ENCODE measurements at regions not wholly inside any gene's neighbourhood (a gene's known extent, or its start where the extent isn't known, plus 50 kb on each side); places are given as distances from the start of the nearest gene placed in this dataset.

GRCh38 chr15:53307952-53308624 is 451.4 kb downstream of the WDR72 start:
- peaks cover 0 to 1% (median 0%) of the 10 kb centered on the region in 3 donors for H3K27me3 Mint-ChIP-seq (ENCODE audit: low read depth in 3 of 3)
- no peak overlapping the region for H3K4me3 Mint-ChIP-seq
- intact Hi-C loops (cut with micrococcal nuclease): no loop called here

GRCh38 chr15:53305554-53305953 is 453.9 kb downstream of the WDR72 start:
- H3K4me2 ChIP-seq (replicated peaks; ENCODE audit: extremely low read depth, low read length, poor library complexity, severe bottlenecking): no peak overlapping the region
- H3K36me3 Mint-ChIP-seq: no peaks in the 10 kb centered on the region
- no peak overlapping the region for H3K4me3 ChIP-seq (replicated peaks in 1 of 3; ENCODE audit: low read depth in 2 of 3, low read length in 3 of 3)
- no peaks in the 10 kb centered on the region for H3K27me3 ChIP-seq (ENCODE audit: control insufficient read depth in 2 of 2, insufficient read depth in 2 of 2, low read length in 2 of 2)
- no peak overlapping the region for H3K4me3 Mint-ChIP-seq
- H3K4me1 Mint-ChIP-seq: no peaks in the 10 kb centered on the region
- H3K79me2 ChIP-seq (ENCODE audit: insufficient read depth, low read length): no peaks in the 10 kb centered on the region
- H4K20me1 ChIP-seq (ENCODE audit: insufficient read depth, low read length): no peaks in the 10 kb centered on the region
- H3K27ac Mint-ChIP-seq: no peak overlapping the region
- TF ChIP-seq CTCF (IDR thresholded peaks at IDR 0.05): no peak
- H3K36me3 ChIP-seq (replicated peaks in 1 of 2; ENCODE audit: control insufficient read depth in 1 of 2, insufficient read depth in 2 of 2, low read length in 2 of 2): no peaks in the 10 kb centered on the region
- H3K4me1 ChIP-seq (ENCODE audit: control insufficient read depth in 1 of 2, insufficient read depth in 2 of 2, low read length in 2 of 2): no peaks in the 10 kb centered on the region
- H3K27me3 Mint-ChIP-seq (ENCODE audit: low read depth in 3 of 3): peaks cover 0 to 1% (median 0%) of the 10 kb centered on the region in 3 donors
- intact Hi-C loops (cut with micrococcal nuclease): no loop called here
- no peak overlapping the region for H2AFZ ChIP-seq (ENCODE audit: insufficient read depth, low read depth, low read length, poor library complexity, severe bottlenecking)
- peaks cover 4 to 11% (median 6%) of the 10 kb centered on the region in 7 donors for H3K9me3 Mint-ChIP-seq
- 100% methylated on average over 1 of the region's 2 CpGs for WGBS (ENCODE audit: insufficient coverage)
- peaks cover 3 to 12% of the 10 kb centered on the region in 2 donors for H3K9me3 ChIP-seq (replicated peaks in 1 of 2; ENCODE audit: control insufficient read depth in 1 of 2, insufficient read depth in 1 of 2, low read length in 2 of 2)
- no peak overlapping the region for H3K9ac ChIP-seq (ENCODE audit: insufficient read depth, low read length, poor library complexity, severe bottlenecking)
- H3K27ac ChIP-seq (ENCODE audit: low read depth in 1 of 2, low read length in 2 of 2): no peak overlapping the region
- no peak for DNase-seq

More at GRCh38 chr15:53307952-53308624, 451.4 kb downstream of the WDR72 start:
- H3K9ac ChIP-seq (ENCODE audit: insufficient read depth, low read length, poor library complexity, severe bottlenecking): no peak overlapping the region
- no peaks in the 10 kb centered on the region for H3K4me1 ChIP-seq (ENCODE audit: control insufficient read depth in 1 of 2, insufficient read depth in 2 of 2, low read length in 2 of 2)
- H3K4me2 ChIP-seq (replicated peaks; ENCODE audit: extremely low read depth, low read length, poor library complexity, severe bottlenecking): no peak overlapping the region
- Mint-ChIP-seq H3K27ac (no peak overlapping the region), H3K36me3 (no peaks in the 10 kb centered on the region), H3K4me1 (no peaks in the 10 kb centered on the region), H3K9me3 (peaks cover 2 to 10% (median 5%) of the 10 kb centered on the region in 7 donors)
- H3K4me3 ChIP-seq (replicated peaks in 1 of 3; ENCODE audit: low read depth in 2 of 3, low read length in 3 of 3): no peak overlapping the region
- H2AFZ ChIP-seq (ENCODE audit: insufficient read depth, low read depth, low read length, poor library complexity, severe bottlenecking): no peak overlapping the region
- no peak for DNase-seq
- H3K36me3 ChIP-seq (replicated peaks in 1 of 2; ENCODE audit: control insufficient read depth in 1 of 2, insufficient read depth in 2 of 2, low read length in 2 of 2): no peaks in the 10 kb centered on the region
- H3K9me3 ChIP-seq (replicated peaks in 1 of 2; ENCODE audit: control insufficient read depth in 1 of 2, insufficient read depth in 1 of 2, low read length in 2 of 2): peaks cover 3 to 12% of the 10 kb centered on the region in 2 donors
- no peaks in the 10 kb centered on the region for H3K79me2 ChIP-seq (ENCODE audit: insufficient read depth, low read length)
- H3K27ac ChIP-seq (ENCODE audit: low read depth in 1 of 2, low read length in 2 of 2): no peak overlapping the region
- H3K27me3 ChIP-seq (ENCODE audit: control insufficient read depth in 2 of 2, insufficient read depth in 2 of 2, low read length in 2 of 2): no peaks in the 10 kb centered on the region
- H4K20me1 ChIP-seq (ENCODE audit: insufficient read depth, low read length): no peaks in the 10 kb centered on the region
- 93% methylated on average over 5 of the region's 5 CpGs for WGBS (ENCODE audit: insufficient coverage)
- no peak for TF ChIP-seq CTCF (IDR thresholded peaks at IDR 0.05)

Data from CD14-positive monocyte (primary cell).